Activated T-cell treated with anti-CD3 and anti-CD28 coated beads, Interleukin-2, amount 50 U/mL, for 48 hours (primary cell): ENCODE measurements at regions not wholly inside any gene's neighbourhood (a gene's known extent, or its start where the extent isn't known, plus 50 kb on each side); places are given as distances from the start of the nearest gene placed in this dataset.
A peak's percentile ranks its signal among the peaks of the same experiment; 100 is the strongest.
"Not testable (repeated sequence)": the region's sequence is repeated elsewhere in the genome, so short reads cannot be mapped to it uniquely, and the experiment has no call there.

Experiments used
- DNase-seq, 2 experiments: peaks; one replicate each; pipeline ENCODE4 v3.0.0-alpha.2; 2020

GRCh38 chr2:128415779-128416061 is 97.1 kb upstream of the HS6ST1 start:
- no peak for DNase-seq

GRCh38 chr2:128416109-128416785 is 97.6 kb upstream of the HS6ST1 start:
- no peak for DNase-seq

DNA sequence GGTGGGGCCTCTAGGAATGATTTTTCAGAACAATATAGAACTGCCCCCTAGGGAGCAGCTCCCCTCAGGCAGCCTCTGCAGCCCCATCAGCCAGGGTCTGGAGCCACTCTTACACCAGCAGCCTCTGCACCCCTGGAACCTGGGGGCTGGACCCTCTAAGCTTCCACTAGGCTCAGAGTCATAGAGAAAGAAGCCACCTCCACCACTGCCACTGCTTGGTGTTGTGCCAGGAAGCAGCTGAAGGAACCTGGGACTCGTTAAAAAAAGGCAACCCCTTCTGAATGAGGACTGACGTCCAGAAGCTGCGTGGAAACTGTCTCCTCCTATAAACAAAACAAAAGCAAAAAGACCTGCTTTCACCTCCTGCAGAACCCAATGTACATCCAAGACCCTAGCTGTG is 98.1 kb upstream of the HS6ST1 start:
- DNase-seq, result peak in 1 of 2 experiments; percentile 1

- not testable (repeated sequence) for DNase-seq
Measured at GRCh38 chr2:128417264-128417663, 98.6 kb upstream of the HS6ST1 start.

DNA sequence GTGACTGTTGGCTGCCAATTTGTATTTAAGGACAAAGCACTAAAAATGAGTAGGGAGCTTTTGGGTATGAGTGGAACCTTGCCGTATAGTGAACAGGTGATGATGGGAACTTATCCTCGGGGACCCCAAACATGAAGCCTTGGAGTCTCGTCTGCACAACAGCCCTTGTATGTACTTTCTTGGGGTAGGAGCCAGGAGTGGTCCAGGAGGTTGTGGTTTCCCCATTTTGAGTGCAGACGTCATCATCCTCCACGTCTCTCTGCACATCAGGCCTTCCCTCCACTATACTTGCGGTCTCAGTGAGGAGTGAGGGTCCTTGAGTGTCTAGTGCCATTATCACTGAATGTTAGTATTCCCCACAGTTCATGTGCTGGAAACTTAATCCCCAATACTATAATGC is 101.5 kb upstream of the HS6ST1 start:
- no peak for DNase-seq

- no peak for DNase-seq
Measured at GRCh38 chr2:128420776-128421175, 102.1 kb upstream of the HS6ST1 start.

GRCh38 chr2:128421286-128421685 is 102.6 kb upstream of the HS6ST1 start:
- peak in 1 of 2 experiments; percentile 7 for DNase-seq

DNA sequence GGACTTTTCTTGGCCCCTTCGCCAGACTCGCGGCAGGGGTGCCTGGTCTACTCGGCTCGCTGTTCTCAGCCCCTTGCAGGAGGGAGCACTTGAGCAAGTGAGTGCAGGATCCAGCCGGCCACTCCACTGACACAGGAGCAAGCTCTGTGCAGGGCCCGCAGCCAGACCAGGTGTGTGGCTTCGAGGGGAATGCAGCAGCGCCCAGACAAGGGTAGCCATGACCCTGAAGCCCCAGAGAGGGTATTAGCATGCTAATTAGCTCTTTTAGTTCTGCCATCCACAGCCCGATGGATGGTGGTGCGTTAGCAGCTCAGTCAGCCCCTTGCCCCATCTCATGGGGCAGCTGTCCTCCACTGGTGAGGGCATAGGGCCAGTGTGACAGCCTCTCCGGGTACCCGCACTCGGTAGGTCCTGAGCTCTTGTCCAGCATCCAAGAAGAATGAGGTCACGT is 103.2 kb upstream of the HS6ST1 start:
- DNase-seq, result no peak

- no peak for DNase-seq
Measured at GRCh38 chr2:128422571-128422970, 103.9 kb upstream of the HS6ST1 start.

DNA sequence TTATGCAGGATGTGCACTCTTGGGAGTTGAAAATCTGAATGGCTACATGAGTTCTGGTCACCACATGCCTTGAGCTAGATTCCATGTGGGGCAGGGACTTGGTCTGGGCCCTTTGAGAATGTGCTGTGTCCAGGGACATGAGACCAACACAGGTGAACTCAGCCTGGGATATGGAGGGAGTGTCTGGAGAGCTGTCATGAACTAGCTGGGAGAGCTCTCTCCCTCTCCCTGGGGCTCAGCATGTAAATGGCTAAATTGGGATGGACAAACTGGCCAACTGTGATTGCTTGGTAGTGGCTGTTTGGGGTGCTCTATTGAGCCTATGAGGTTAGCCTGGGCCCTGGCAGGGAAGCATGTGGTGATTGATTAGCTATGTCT is 105.1 kb upstream of the HS6ST1 start:
- DNase-seq, result no peak

- no peak for DNase-seq
Measured at GRCh38 chr2:128424406-128425171, 105.9 kb upstream of the HS6ST1 start.

DNA sequence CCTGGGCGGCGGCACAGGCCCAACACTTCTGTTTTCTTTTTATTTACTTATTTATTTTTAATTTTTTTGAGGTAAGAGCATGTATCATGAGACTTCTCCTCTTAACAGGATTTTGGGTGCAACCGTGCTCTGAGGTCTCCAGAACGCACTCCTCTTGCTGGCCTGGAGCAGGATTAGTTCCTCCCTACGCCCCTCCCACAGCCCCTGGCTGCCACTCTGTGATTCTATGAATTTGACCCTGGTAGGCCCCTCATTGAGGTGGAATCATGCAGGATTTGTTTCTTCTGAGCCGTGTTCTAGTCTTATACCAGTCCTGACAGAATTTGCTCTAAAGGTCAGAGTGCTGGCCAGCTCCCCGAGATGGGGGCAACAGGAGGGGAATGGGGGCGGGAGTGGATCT is 106.5 kb upstream of the HS6ST1 start:
- DNase-seq, result no peak

- DNase-seq, result no peak
Measured at GRCh38 chr2:128425731-128426620, 107.3 kb upstream of the HS6ST1 start.

DNA sequence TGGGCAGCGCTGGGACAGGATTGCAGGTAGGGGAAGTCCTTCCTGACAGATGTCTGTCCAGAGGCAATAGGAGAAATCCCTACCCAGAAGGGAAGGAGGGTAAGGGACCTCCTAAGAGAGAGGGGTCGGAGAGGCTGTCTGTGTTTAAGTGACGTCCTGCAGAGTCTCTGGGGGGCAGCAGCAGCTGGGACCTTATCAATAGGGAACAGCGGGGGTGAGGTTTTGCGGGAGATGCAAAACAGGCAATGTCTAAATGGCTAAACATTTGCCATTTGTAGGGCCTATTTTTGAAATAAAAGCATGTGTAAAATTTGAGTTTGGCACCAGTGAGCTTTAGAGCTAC is 108.7 kb upstream of the HS6ST1 start:
- no peak for DNase-seq

- no peak for DNase-seq
Measured at GRCh38 chr2:128428415-128428814, 109.7 kb upstream of the HS6ST1 start.

DNA sequence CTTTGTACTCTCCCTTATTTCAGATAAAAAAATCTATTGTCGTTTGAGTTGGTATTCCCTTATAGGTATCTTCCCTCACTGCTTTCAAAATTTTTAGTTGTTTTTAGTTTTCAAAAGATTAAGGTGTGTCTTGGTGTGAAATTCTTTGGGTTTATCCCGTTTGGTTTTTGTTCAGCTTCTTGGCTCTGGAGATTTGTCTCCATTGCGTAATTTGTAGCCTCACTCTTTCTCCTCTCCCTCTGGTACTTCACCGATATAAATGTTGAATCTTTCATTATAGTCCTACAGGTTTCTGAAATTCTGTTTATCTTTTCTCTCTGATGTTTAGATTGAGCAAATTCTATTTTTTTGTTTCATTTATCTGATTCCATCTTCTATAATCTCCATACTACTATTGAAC is 113.8 kb upstream of the HS6ST1 start:
- no peak for DNase-seq

- DNase-seq, result no peak
Measured at GRCh38 chr2:128433911-128434550, 115.4 kb upstream of the HS6ST1 start.

DNA sequence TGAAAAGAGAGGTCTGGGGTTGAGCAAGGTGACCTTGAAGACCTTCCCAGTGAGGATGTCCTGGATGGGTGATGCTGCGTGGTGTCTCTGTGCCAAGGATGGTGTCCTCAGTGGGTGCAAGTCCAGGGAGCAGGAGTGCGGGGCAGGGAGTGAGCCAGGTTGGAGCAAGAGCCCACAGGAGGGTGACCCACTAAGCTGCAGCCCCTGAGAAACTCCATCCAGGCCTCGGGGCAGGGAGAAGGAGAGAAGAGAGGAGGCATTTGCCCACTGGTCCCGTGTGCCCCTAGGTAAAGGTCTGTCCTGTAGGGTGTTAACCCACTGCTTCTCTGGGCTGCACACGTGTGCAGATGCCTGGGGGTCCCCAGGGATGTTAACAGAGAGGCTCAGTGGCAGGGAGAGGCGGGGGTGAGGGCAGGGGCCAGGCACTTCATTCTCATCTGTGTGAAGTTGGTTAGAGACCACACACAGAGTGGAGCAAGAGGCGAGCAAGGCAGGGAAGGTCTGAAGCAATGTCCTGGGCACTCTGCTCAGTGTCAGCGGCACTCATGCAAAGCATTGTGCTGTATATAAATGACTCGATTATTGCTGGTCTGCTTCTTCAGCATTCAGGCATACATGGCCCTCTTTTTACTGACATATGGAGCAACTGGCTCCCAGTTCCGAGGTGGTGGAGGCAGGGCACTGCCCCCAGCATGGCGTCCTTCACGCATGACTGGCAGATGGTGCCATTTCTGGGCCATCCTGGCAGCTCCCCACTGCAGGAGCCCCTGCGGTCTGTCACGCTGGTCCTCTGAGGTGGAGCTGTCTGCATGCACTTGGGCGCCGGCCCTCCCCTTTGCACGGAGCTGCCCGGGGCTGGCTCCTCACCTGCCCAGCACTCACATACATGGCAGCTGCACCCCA is 117.2 kb upstream of the HS6ST1 start:
- no peak for DNase-seq

DNA sequence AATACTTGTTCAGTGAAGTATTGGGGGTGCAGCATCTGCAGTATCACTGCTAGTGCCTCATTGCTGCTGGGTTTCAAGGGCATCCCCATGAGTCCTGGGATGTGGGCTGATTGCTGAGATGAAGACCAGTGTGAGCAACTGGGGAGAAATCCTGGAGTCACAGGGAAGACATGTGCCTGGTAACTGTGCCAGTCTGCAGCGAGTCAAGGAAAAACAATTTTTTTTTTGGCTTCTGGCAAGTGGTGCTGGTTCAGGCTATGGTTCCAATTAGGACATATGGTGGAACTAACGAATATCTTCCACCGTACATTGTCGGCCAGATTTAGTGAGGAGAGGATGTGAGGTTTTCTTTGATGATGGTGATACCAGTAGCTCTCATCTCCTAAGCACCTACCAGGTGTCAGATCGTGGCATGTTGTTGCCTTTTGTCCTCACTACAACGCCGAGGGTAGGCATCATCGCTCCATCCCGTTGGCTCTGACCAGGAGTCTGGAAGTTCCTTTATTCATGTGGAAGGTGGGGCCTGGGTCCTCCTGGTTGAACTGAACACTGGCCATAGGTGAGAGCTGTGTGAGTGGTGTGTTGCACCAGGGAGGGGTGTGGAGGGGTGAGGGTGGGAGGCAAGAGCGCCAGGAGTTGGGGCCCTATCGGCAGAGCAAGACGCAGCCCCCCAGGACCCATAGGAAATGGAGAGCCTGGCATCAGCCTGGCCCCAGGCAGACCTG is 118.0 kb upstream of the HS6ST1 start:
- DNase-seq, result no peak

GRCh38 chr2:128437204-128437565 is 118.5 kb upstream of the HS6ST1 start:
- DNase-seq, result no peak

DNA sequence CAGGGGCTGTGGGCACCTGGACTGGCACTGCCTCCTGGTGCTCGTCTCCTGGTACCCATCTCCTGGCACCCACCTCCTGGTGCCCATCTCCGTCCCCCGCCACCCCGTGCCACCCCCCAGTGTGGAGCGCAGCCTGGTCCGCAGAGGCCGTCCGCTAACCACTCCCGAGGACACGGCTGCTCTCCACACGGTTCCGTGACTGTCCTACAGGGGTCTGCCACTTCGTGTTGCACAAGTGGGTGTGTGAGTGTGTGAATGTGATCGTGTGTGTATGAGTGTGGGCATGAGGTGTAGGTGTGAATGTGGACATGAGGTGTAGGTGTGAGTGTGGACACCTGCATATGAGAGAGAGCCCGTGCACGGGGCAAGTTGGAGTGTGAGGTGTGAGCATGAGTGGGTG is 119.4 kb upstream of the HS6ST1 start:
- DNase-seq, result peak in 1 of 2 experiments; percentile 4

GRCh38 chr2:128438586-128438985 is 119.9 kb upstream of the HS6ST1 start:
- no peak for DNase-seq
